ENCODE measurements at regions not wholly inside any gene's neighbourhood (a gene's known extent, or its start where the extent isn't known, plus 50 kb on each side); places are given as distances from the start of the nearest gene placed in this dataset.

GRCh38 chr17:72258711-72259110 is 137.9 kb downstream of the SOX9 start:
- no peak for DNase-seq

GRCh38 chr17:72259922-72260321 is 139.1 kb downstream of the SOX9 start:
- no peak for DNase-seq

GRCh38 chr17:72262766-72263165 is 141.9 kb downstream of the SOX9 start:
- no peak for DNase-seq

GRCh38 chr17:72264682-72265405 is 144.0 kb downstream of the SOX9 start:
- DNase-seq = no peak

- DNase-seq = no peak
Observed at GRCh38 chr17:72266112-72266775, 145.4 kb downstream of the SOX9 start.

GRCh38 chr17:72267601-72268000 is 146.8 kb downstream of the SOX9 start:
- DNase-seq = no peak

- no peak for DNase-seq
Observed at GRCh38 chr17:72268431-72268830, 147.6 kb downstream of the SOX9 start.

GRCh38 chr17:72270273-72270924 is 149.6 kb downstream of the SOX9 start:
- DNase-seq = no peak

GRCh38 chr17:72271603-72272002 is 150.8 kb downstream of the SOX9 start:
- DNase-seq = no peak

- DNase-seq = no peak
Observed at GRCh38 chr17:72273289-72274056, 152.7 kb downstream of the SOX9 start.

GRCh38 chr17:72274614-72275013 is 153.8 kb downstream of the SOX9 start:
- DNase-seq = no peak

- DNase-seq = no peak
Observed at GRCh38 chr17:72280881-72281280, 160.1 kb downstream of the SOX9 start.

- DNase-seq = no peak
Observed at GRCh38 chr17:72282439-72283029, 161.7 kb downstream of the SOX9 start.

GRCh38 chr17:72284806-72285205 is 164.0 kb downstream of the SOX9 start:
- DNase-seq = no peak

- no peak for DNase-seq
Observed at GRCh38 chr17:72287586-72287985, 166.8 kb downstream of the SOX9 start.

- DNase-seq = no peak
Observed at GRCh38 chr17:72294487-72294893, 173.7 kb downstream of the SOX9 start.

- DNase-seq = no peak
Observed at GRCh38 chr17:72295916-72296315, 175.1 kb downstream of the SOX9 start.

GRCh38 chr17:72296456-72296855 is 175.6 kb downstream of the SOX9 start:
- DNase-seq = no peak

GRCh38 chr17:72297326-72298115 is 176.7 kb downstream of the SOX9 start:
- no peak for DNase-seq

GRCh38 chr17:72299100-72299499 is 178.3 kb downstream of the SOX9 start:
- DNase-seq = no peak

- DNase-seq = no peak
Observed at GRCh38 chr17:72299592-72299991, 178.8 kb downstream of the SOX9 start.

- no peak for DNase-seq
Observed at GRCh38 chr17:72301887-72302286, 181.1 kb downstream of the SOX9 start.

All from occipital lobe (tissue), 1 donor.